HG02885 (cell line): ENCODE measurements at regions not wholly inside any gene's neighbourhood (a gene's known extent, or its start where the extent isn't known, plus 50 kb on each side); places are given as distances from the start of the nearest gene placed in this dataset.
"Not testable (repeated sequence)": the region's sequence is repeated elsewhere in the genome, so short reads cannot be mapped to it uniquely, and the experiment has no call there.

Experiments
- ATAC-seq: cut with Tn5 transposase; IDR thresholded peaks from one replicate; pipeline ENCODE4 v1.9.1; 2021; ENCODE audit warnings: mild to moderate bottlenecking; ENCODE audit not compliant: unreplicated experiment, poor library complexity

DNA sequence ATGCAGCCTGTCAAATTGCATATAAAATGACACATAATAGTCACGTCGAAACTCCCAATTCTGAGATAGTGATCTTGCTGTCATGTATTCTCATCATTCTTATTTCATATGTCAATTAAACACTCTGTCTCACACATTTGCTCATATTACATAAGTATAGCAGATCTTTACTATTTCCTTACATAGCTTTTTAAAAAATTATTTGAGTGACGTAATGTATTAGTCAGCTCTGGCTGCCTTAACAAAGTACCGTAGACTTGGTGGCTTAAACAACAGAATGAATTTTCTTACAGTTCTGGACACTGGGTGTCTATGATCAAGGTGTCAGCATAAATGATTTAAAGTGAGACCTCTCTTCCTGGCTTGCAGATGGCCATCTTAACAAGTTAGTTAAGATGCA lies 1032.3 kb upstream of the NRXN1 start:
- no peak for ATAC-seq

DNA sequence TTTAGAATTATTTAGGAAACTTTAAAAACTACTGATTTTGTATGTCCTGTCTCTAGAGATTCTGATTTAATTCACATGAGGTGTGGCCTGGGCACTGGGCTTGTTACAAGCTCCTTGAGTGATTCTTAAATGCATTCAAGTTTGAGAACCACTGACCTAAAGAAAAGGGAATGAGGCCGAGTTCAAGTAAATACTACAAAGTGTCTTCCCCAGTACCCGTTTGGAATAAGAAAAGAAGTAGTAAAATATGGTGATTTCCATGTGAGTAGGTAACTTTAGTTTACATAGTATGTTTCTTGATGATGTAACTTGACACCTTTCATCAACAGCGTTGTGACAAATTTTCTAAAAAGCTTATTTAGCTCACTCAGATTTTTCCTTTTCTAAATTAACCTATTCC lies 1022.9 kb upstream of the NRXN1 start:
- ATAC-seq = no peak

DNA sequence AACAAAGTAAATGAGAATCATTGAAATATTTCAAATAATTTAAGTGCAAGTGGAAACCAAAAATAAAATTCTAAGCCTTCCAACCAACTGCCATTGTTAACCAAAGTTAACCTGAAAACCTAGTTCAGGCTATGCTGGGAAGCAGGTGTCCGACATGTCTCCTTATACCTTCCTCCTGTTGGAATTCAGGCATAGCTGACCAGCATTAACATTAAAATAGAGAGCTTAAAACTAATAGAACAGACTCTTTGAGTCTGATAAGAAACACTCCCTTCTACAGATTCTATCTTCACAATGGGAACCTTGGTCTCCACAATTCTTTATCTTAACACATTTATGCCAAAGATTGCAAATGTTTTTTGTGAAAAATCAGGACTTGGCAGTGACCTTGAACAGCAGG lies 1004.9 kb upstream of the NRXN1 start:
- no peak for ATAC-seq

DNA sequence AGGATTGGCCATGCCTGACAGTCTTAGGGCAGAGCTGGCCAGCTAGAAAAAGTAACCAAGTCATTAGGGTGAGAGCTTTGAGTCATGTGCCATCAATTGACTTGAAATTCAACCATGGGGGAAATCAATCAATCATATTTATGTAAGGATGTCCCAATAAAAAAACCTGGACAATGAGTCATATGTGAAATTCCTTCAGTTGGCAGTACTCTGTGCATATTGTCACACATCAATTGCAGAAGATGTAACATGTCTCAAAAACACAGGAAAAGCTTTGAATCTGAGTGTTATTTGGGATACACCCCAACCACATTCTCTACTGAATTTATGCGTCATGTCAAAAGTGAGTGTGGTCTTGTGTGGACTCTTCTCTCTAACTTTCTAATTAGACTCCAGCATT lies 1004.1 kb upstream of the NRXN1 start:
- no peak for ATAC-seq

DNA sequence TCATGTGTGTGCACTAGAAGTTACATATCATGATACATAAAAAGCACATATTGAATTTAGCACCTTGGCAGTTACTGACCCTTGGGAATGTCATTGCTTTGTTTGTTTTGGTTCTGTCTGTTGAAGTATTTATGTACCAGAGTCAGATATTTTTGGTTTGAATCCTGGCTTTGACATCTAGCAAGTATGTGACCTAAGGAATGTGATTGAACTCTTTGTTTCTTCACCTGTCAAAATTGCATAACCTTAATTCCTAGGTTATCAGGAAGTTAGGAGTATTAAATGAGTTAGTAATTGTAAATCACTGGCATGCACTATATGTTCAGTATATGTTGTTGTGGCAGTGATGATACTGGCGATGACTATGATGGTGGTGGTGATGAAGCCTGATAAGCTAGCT lies 1003.5 kb upstream of the NRXN1 start:
- ATAC-seq = no peak

DNA sequence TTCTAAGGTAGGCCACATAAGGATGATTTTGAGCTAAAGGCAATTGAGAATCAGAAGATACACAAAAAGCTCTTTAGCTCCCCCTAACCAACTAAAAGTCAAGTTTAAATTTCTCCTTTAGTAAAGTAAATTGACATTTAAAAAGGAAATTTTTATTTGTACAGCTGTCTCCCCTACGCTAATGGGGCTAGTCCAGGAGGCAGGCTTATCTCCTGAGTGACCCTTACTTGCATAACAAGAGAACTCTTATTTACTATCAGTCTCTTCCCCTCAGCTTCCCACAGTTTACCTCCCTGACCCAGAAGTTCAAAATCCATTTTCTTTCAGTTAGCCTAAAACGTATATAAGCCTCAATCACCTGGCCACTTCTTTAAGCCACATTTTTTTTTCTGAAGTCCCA lies 1002.8 kb upstream of the NRXN1 start:
- ATAC-seq = no peak

DNA sequence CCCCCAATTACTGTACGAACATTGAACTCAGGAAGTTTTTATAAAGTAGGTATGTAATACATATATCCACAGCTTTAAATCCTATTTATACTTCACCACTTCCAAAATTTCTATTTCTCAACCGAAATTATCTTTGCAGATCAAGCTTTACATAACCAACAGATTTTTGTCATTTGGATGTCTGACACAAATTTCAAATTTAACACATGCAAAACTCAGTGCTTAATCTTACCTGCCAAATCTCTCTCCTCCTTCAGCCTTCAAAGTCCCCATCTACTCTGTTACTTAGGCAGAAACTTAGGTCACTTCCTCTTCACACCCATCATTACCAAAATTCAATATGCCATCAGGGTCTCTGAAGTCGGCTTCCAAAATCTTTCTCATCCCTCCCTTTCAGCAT lies 990.1 kb upstream of the NRXN1 start:
- no peak for ATAC-seq

DNA sequence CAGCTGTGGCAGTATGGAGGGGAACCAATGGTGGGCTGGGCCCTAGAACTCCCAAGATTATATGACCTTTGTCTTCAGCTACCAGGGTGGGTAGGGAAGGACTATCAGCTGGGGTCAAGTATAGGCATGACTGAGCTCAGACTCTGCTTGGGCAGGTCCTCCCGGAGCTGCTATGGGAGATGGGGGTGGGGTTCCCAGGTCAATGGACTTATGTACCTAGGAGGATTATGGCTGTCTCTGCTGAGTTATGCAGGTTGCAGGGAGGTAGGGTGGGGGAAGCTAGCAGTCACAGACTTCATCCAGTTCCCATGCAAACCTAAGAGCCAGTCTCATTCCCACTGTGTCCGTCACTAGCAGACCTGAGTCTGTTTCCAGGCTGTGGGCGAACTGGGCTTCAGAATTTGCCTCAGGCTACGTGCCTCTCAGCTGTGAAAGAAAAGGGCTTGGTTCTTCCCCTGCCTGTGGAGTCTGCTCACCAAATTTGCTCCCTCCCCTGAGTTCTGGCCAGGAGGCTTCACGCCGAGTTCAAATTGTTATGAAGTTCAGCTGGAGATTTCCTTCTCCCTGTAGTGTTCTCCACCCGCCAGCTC lies 985.8 kb upstream of the NRXN1 start:
- ATAC-seq = no peak

DNA sequence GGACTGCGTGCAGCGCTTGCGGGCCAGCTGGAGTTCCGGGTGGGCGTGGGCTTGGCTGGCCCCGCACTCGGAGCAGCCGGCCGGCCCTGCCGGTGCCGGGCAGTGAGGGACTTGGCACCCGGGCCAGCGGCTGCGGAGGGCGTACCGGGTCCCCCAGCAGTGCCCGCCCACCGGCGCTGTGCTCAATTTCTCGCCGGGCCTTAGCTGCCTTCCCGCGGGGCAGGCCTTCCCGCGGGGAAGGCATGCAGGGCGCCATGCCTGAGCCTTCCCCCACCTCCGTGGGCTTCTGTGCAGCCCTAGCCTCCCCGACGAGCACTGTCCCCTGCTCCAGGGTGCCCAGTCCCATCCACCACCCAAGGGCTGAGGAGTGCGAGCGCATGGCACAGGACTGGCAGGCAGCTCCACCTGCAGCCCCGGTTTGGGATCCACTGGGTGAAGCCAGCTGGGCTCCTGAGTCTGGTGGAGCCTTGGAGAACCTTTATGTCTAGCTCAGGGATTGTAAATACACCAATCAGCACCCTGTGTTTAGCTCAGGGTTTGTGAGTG lies 975.0 kb upstream of the NRXN1 start:
- ATAC-seq = not testable (repeated sequence)

DNA sequence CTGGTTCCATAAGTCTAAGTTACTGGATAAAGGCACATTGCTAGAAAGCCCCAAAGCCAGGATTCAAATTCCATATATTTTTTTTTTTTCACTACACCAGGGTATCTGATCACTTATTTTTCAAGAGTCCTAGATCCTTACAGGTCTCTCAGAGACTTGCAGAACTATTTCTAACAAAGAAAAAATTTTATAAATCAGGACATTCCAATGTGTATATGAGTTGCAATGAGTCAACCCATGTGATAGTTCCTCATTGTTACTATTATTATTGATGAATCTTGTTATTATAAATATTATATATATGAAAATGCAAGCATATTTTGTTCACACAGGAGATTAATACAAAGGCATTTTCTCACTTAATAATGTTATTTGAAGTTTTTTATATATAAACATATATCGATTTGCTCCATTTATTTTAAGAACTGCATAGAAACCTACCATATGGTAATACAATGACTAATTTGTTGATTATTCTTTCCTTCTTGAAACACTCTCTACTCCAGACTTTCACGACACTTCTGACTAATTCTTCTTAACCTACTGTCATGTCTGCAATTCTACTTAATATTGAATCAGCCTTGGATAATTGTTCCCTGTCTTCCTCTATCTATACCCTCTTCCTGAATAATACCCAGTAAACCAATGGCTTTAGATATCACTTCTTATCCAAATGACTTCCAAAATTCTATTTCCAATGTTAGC lies 968.4 kb upstream of the NRXN1 start:
- no peak for ATAC-seq

DNA sequence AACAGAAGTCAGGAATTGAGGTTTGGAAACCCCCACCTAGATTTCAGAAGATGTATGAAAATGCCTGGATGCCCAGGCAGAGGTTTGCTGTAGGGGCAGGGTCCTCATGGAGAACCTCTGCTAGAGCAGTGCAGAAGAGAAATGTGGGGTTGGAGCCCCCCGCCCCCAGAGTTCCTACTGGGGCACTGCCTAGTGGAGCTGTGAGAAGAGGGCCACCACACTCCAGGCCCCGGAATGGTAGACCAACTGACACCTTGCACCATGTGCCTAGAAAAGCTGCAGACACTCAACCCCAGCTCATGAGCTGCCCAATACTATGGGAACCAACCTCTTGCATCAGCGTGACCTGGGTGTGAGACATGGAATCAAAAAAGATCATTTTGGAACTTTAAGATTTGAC lies 967.0 kb upstream of the NRXN1 start:
- no peak for ATAC-seq

DNA sequence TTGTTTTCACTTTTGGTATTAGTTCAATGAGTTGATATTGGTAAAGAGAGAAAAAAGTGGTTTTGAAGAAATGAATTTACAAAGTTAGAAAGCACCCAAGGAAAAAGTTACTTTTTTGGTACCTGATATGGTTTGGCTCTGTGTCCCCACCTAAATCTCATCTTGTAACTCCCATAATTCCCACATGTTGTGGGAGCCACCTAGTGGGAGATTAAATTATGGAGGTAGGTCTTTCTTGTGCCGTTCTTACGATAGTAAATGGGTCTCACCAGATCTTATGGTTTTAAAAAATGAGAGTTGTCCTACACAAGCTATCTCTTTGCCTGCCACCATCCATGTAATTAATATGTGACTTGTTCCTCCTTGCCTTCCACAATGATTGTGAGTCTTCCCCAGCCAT lies 965.6 kb upstream of the NRXN1 start:
- no peak for ATAC-seq

DNA sequence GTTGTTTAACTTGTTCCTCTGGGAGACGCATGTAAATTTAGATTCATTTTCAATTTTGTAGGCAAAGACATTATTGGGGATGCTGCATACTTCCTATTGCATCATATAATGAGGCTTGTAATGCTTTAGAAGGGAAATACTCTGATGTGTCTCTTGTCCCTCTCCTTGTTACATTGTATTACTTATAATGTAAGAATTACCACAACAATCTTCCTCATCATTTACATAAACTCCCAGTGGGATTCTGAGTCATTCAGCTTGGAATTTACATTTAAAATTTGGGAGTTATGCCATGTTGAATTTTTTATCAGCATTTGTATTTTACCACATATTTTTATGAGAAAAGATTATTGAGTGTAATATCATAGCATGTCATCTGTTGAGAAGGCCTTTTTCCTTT lies 963.4 kb upstream of the NRXN1 start:
- ATAC-seq = no peak

DNA sequence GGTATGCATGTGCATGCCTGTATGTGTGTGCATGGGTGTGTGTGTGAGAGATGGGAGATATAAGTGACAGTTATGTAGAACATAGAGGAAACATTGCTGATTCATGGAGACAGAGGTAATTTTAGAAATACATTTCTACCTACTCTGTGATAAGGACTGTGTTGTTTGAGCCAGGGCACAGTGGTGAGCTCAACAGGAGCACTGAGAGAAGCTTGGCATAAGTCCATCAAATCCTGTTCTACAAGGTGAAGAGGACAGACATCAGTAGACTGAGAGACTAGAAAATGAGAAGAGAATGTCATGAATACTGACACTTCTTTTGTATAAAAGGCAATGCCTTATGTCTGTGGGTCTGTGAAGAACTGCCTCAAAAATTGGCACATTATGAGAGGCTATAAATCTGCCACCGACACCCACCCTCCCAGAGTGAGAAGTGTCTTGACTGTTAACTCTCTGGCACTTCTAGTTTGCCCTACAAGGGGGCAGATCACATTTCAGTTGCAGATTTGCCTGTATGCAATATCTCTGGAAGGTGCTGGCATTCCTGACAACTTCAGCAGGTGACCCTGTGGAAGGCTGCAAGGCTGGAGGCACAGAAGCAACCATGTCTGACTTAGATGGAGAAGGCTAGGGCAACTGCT lies 962.3 kb upstream of the NRXN1 start:
- no peak for ATAC-seq

DNA sequence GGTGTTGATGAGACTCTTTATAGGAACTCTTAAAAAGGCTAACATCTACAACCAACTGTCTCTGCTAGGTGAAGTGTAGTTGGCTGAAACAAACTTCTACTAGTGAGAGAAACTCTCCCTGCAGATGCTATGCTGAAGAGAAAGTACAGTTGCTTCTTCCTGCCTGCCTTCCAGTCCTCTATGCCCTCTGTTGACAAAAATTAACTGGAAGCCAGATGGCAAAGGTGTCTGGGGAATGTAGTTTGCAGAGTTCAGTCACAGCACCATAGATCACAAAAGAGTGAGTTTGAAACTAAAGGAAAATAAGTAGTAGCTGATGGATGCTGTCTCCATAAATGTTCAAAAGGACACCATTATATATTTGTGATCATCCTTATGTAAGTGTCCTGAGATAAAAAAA lies 958.8 kb upstream of the NRXN1 start:
- ATAC-seq = no peak

DNA sequence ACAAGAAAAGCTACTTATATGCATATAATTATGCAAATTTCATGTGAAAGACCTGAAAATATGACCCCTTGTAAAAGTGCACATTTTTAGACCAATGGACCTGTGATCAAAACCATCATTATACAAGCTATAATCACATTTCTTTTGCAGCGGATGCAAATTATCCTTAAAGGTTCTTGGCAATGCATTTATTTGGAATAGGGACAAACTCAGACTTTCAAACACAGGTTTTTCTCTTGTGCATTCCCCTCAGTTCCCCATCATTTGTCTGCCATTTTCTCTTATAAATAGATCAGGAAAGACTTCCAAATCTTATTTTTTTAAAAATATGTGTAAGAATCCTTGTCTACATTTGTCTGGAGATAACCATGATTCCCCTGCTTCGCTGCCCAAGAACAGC lies 954.2 kb upstream of the NRXN1 start:
- no peak for ATAC-seq

DNA sequence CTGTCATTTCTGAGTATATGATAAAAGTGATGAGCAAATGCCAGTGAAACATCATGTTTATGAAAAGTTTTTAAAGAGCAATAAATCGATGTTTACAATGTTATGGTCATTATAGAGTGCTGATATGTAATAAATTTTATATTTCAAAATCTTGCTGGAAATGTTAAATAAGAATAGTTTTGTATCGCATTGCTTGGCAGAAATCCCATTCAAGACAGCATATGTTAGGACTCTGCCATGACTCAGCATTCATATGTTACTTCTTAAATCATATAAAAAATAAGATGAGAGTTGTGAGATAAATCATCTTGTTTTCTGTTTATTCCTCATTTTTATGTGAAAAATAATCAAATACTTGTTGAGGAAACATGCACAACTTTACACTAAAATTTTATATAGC lies 949.9 kb upstream of the NRXN1 start:
- no peak for ATAC-seq

DNA sequence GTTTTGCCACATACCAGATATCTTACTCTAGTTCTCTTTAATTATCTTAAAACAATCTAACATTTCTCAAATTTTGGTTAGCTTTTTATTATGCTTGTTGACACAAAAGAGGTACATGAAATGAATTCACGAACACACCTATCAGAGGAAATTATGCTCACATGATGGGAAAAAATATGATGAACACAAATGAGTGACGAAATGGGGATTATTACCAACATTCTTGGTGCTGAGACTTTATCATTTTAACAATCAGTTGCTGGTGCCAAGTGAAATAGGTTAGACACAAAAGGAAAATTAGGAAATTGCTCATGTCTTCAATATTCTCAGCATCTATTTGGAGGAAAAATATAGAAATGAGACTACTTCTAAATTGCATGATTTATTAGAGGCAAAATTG lies 944.7 kb upstream of the NRXN1 start:
- no peak for ATAC-seq

DNA sequence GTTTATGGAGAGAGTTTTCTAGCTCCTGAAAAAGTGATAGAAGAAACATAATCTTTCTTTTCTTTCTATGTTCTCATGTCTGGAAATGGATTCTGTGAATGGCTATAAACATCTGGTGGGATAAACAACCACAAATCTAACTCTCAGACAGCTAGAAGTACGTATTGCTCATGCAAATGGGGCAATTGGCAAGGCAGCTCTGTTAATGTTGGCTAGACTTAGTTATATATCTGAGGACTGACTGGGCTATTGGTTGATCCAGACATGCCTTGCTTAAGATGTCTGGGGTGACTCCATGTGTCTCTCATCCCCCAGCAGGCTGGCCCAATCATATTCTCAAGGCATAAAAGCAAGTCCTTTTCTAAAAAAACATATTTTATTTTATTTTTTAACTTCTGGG lies 939.2 kb upstream of the NRXN1 start:
- no peak for ATAC-seq

DNA sequence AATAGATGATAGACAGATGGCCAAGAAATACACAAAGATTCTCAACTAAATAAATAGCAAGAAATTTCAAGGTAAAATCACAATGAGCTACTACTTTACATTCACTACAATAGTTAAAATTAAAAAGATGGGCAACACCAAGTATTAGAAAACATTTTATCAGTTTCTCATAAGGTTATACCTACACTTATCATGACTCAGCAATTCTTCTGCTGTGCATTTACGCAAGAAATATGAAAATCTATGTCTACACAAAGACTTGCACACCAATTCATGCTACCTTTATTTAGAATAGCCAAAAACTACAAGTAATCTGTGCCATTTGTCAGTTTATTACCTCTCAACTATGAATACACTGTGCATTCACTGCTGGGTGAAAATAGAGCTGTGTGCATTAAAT lies 937.4 kb upstream of the NRXN1 start:
- no peak for ATAC-seq

DNA sequence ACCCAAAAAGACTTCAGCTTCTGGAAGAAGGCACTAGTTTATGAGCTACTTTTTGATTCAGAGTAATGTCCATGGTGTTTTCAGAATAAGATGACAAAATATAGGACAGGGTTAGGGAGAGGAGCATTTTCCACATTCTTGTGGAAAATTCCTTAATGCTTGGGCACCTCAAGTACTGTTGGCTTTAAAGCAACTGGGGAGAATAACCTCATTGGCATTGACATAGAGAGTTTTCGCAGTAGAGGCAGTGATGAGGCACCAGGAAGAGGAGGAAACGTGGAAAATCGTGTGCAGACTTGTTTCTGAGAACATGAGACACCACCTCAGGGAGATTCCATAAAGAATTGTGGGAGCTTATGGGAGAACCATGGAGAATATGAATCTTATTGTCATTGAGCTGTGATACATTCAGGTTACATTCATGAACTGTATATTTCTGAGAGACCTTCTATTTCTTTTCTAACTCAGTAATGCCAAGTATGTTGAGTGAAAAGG lies 929.0 kb upstream of the NRXN1 start:
- no peak for ATAC-seq

DNA sequence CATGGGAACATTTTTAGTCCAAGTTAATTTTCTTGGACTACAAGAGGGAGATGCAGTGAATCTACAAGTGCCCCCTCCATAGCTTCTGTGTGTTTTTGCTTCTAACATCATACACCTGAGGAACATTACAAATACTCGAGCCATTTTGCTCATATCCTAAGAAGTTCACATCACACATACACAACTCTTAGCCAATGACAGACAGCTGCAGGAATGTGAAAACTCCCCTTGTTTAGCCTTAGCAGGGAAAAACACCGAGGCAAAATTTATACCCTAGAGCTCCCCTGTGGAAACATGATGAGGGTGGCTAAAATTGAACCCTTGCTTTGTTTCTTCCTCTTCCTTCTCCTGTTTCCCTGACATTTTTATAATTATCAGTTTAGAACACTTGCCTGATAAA lies 928.3 kb upstream of the NRXN1 start:
- ATAC-seq = no peak
